Activated T-cell treated with anti-CD3 and anti-CD28 coated beads, Interleukin-2, amount 50 U/mL, for 4 hours (primary cell): ENCODE measurements at regions not wholly inside any gene's neighbourhood (a gene's known extent, or its start where the extent isn't known, plus 50 kb on each side); places are given as distances from the start of the nearest gene placed in this dataset.

Experiments
- ATAC-seq, 2 donors: fragments of 200-7000 bp; cut with Tn5 transposase; one replicate each; pipeline ENCODE4 v1.10.0; 2021
- DNase-seq: peaks from one replicate; pipeline ENCODE4 v3.0.0-alpha.2; 2020
- H3K27me3 Mint-ChIP-seq: one replicate; pipeline ENCODE4 v1.8.0; 2021; ENCODE audit warnings: low read depth, mixed read lengths
- H3K36me3 Mint-ChIP-seq: one replicate; pipeline ENCODE4 v1.8.0; 2022; ENCODE audit warnings: mixed read lengths; ENCODE audit not compliant: insufficient read depth
- H3K4me1 Mint-ChIP-seq: one replicate; pipeline ENCODE4 v1.8.0; 2021; ENCODE audit warnings: low read depth, mixed read lengths
- H3K4me3 Mint-ChIP-seq: one replicate; pipeline ENCODE4 v1.8.0; 2021; ENCODE audit warnings: mild to moderate bottlenecking, moderate library complexity, mixed read lengths
- H3K9me3 Mint-ChIP-seq: one replicate; pipeline ENCODE4 v1.8.0; 2021; ENCODE audit warnings: mixed read lengths

DNA sequence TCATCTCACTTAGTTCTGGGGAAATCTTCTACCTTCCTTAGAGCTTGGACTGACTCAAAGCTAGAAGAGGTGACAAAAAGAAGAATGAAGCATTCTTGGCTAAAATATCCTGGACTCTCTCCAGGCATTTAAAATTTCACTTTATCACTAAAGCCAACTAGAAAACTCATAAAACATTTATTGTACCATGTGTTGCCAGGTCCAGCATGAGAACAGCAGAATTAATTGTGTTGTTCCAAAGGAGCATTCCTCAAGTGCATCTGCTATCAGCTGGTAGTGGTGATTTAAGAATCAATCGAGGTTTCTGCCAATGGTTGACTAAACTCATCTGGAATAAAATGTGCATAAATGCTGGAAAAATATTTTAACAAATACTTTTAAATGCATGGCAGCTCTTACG is 147.3 kb upstream of the SSTR4 start:
- ATAC-seq (no peak), DNase-seq (no peak)
- H3K9me3 Mint-ChIP-seq: peaks cover 18% of the 10 kb centered on the region
- H3K27me3 Mint-ChIP-seq: no peaks in the 10 kb centered on the region
- H3K4me3 Mint-ChIP-seq: no peak overlapping the region
- H3K4me1 Mint-ChIP-seq: no peaks in the 10 kb centered on the region
- no peaks in the 10 kb centered on the region for H3K36me3 Mint-ChIP-seq

DNA sequence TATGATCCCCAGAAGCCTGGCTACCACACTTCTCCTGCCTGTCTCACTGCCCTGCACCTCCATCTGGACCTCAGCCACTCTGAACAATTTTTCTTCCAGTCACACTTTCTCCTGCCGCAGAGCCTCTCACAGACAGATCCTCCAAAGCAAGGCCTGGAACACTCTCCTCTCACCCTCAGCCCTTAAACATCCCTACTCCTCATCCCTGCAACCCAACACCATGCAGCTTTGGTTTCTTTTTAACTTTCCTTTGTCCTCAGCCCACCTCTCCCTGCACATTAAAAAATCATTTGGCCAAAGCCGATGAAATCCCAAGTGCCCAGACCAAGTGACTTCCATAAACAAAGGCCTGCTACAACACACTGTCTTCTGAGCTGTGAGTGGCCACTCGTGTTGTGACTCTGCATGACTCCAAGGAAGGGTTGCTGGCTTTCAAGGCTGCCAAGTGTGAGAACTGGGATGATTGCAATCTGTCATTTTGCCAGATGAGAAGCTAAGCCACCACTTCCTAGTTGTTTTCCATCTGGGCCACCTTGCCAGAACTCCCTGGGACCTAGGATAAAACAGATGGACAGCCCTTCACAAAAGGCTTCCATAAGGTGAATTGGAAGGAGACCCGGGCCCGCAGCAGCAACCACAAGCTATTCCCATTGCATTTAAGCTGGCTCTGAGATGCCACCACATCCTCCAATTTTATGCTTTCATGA is 144.4 kb upstream of the SSTR4 start:
- no peak for ATAC-seq

DNA sequence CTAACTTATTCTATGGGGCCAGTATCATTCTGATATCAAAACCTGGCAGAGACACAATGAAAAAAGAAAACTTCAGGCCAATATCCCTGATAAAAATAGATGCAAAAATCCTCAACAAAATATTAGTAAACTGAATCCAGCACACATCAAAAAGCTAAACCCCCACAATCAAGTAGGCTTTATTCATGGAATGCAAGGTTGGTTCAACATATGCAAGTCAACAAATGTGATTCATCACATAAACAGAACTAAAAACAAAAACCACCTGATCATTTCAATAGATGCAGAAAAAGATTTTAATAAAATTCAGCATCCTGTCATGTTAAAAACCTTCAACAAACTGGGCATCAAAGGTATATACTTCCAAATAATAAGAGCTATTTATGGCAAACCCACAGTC is 133.9 kb upstream of the SSTR4 start:
- no peaks in the 10 kb centered on the region for H3K4me1 Mint-ChIP-seq
- no peak for DNase-seq
- H3K9me3 Mint-ChIP-seq: peaks cover 34% of the 10 kb centered on the region
- H3K27me3 Mint-ChIP-seq: no peaks in the 10 kb centered on the region
- ATAC-seq: no peak
- no peaks in the 10 kb centered on the region for H3K36me3 Mint-ChIP-seq
- H3K4me3 Mint-ChIP-seq: no peak overlapping the region

More for the DNA sequence above, 144.4 kb upstream of the SSTR4 start:
- no peaks in the 10 kb centered on the region for H3K36me3 Mint-ChIP-seq
- H3K27me3 Mint-ChIP-seq: no peaks in the 10 kb centered on the region
- no peaks in the 10 kb centered on the region for H3K4me1 Mint-ChIP-seq
- H3K4me3 Mint-ChIP-seq: no peak overlapping the region
- peaks cover 13% of the 10 kb centered on the region for H3K9me3 Mint-ChIP-seq
- DNase-seq: no peak

DNA sequence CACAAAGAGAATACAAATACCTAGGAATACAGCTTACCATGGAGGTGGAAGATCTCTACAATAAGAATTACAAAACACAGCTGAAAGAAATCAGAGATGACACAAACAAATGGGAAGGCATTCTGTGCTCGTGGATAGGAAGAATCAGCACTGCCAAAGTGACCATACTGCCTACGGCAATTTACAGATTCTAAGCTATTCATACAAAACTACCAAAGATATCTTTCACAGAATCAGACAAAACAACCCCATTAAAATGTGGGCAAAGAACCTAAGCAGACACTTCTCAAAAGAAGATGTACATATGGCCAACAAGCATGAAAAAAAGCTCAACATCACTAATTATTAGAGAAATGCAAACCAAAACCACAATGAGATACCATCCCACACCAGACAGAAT is 133.2 kb upstream of the SSTR4 start:
- ATAC-seq (no peak), DNase-seq (no peak)
- Mint-ChIP-seq H3K4me3 (no peak overlapping the region), H3K9me3 (peaks cover 34% of the 10 kb centered on the region), H3K27me3 (no peaks in the 10 kb centered on the region), H3K4me1 (no peaks in the 10 kb centered on the region), H3K36me3 (no peaks in the 10 kb centered on the region)

DNA sequence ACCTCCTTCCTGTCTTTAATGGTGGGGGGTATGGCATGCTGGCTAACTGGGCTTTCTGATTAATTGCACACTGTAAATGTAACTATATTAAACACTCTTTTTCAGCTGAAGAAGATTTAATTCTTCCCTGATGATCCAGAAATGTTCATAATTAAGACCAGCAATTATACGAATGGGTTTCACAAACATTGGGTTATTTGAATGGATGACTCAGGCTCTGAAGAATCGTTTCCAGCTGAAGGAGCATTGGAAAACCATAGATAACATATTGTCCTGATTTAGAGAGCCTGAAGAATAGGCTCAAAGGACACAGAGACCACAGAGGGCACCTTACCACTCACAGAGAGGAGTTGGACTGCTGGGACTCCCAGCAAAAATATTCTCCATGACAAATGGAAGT is 130.7 kb upstream of the SSTR4 start:
- ATAC-seq: no peak
- no peaks in the 10 kb centered on the region for H3K36me3 Mint-ChIP-seq
- H3K27me3 Mint-ChIP-seq: no peaks in the 10 kb centered on the region

DNA sequence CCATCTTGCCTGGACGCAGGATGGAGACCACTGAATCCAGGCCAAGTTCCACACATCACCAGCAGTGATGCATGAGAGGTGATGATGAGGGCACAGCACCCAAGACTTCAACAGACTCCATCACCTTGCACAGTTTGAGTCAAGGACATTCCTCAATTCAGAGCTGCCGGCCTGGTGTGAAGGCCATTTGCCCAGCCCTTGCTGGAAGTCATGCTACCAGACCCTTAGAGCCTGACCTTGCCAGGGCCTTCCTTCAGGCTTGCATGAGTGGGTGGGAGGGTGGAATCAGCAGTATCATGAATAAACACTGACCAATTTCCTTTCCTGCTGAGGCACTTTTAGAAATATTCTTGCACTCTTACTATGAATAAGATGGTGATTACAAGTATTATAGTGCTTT is 130.2 kb upstream of the SSTR4 start:
- Mint-ChIP-seq H3K27me3 (no peaks in the 10 kb centered on the region), H3K9me3 (peaks cover 25% of the 10 kb centered on the region)
- ATAC-seq: no peak

More for the DNA sequence above, 130.7 kb upstream of the SSTR4 start:
- no peak for DNase-seq
- H3K4me3 Mint-ChIP-seq: no peak overlapping the region
- H3K9me3 Mint-ChIP-seq: peaks cover 29% of the 10 kb centered on the region
- H3K4me1 Mint-ChIP-seq: no peaks in the 10 kb centered on the region

DNA sequence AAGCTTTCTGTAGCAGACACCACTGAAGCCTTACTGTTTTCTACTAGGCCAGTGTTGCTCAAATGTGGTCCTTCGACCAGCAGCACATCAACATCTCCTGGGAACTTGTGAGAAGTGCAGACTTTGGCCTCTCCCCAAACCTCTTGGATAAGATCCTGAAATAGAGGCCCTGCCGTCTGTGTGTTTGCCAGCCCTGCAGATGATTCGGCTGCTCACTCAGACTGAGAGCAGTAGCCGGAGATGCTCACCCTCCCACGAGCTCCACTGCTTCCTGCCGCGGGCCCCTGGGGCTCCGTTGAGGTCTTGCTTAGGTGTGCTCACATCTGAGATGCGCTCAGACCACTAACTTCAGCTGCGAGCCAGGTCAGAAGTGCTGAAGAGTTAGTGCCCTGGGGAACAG is 129.5 kb upstream of the SSTR4 start:
- ATAC-seq (no peak), DNase-seq (no peak)
- H3K9me3 Mint-ChIP-seq: peaks cover 18% of the 10 kb centered on the region
- H3K4me1 Mint-ChIP-seq: no peaks in the 10 kb centered on the region
- H3K4me3 Mint-ChIP-seq: no peak overlapping the region
- H3K36me3 Mint-ChIP-seq: no peaks in the 10 kb centered on the region
- H3K27me3 Mint-ChIP-seq: no peaks in the 10 kb centered on the region

More for the DNA sequence above, 130.2 kb upstream of the SSTR4 start:
- no peak for DNase-seq
- no peaks in the 10 kb centered on the region for H3K4me1 Mint-ChIP-seq
- H3K4me3 Mint-ChIP-seq: no peak overlapping the region
- no peaks in the 10 kb centered on the region for H3K36me3 Mint-ChIP-seq

DNA sequence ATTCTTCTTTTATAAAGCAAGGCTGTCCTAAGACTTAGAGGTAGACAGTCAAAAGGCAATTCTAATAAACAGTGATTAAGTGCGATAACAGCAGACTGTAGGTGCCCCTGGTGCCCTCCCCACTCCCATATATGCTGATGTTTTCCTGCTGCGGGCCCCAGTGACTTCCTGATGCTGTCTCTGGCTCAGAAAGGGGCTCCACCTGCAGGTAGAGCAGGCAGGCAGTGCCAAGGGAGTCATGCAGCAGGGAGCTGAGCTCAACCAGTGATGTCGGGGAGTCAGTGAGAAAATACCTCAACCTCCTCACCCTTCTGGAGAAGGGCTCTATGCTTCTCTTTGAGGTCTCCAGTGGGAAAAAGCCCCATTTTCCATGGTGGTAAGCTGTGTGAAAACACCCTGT is 126.7 kb upstream of the SSTR4 start:
- Mint-ChIP-seq H3K9me3 (no peaks in the 10 kb centered on the region), H3K36me3 (no peaks in the 10 kb centered on the region), H3K4me3 (no peak overlapping the region), H3K27me3 (no peaks in the 10 kb centered on the region), H3K4me1 (no peaks in the 10 kb centered on the region)
- ATAC-seq (no peak), DNase-seq (no peak)

DNA sequence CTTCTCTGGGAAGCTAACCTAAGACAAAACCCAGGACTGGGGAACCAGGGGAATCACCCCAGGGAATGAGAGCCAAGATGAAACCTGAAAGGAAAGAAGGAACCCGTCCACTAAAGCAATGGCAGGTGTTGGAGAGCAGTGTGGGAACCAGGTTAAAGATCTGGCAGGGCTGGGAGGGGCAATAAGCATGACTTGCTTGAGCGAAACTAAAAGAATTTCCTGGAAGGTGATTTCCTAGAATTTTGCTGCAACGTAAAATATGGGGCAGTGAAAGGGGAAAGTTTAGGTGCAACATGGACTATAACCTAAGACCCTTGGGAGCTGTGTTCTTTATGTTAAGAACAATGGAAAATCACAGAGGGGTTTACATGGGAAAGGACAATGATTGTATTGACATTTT is 126.2 kb upstream of the SSTR4 start:
- no peaks in the 10 kb centered on the region for H3K36me3 Mint-ChIP-seq
- peaks cover 3% of the 10 kb centered on the region for H3K9me3 Mint-ChIP-seq
- H3K4me1 Mint-ChIP-seq: no peaks in the 10 kb centered on the region
- ATAC-seq (no peak), DNase-seq (no peak)
- no peak overlapping the region for H3K4me3 Mint-ChIP-seq
- no peaks in the 10 kb centered on the region for H3K27me3 Mint-ChIP-seq

DNA sequence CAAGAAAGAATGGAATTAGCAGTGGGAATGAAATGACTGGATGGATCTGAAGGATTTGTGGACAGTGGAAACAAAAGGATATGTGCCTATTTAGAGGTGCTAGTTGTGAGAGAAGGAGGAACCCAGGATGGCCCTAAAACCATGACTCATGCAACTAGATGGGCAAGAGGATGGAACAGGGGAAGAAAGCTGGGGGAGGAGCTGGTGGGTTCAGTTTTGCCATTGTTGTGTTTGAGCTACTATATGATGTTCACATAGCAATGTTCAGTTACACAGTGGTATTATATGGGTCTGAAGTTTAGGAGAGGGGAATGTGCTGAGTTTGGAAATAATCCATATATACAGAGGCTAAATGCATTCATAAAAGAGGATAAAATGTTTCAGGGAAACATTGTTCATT is 125.7 kb upstream of the SSTR4 start:
- peaks cover 8% of the 10 kb centered on the region for H3K9me3 Mint-ChIP-seq
- H3K27me3 Mint-ChIP-seq: no peaks in the 10 kb centered on the region

DNA sequence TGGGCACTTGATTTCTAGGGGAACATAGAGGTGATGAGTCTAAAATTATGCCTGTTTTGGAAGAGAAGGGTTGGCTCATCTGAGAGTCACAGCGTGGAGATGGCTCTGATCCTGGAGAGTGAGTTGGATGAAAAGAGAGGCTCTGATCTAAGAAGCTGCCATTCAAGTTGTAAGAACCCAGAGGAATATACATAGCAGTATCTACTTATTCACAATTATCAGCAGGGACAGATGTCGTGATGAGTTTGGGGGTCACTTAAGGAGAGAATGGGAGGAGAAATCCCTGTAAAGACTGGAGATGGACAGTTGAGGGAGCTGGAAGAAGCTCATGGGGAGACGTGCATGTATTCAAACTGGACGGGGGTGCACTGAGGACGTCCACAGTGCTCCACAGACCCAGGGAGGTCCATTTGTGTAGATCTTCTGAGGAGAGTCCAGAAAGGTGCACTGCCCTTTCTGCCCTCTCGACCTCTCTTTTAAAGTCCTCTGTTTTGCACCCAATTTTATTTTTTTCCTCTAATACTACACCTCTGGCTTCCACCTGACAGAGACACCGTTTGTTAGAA is 124.7 kb upstream of the SSTR4 start:
- Mint-ChIP-seq H3K4me3 (no peak overlapping the region), H3K4me1 (no peaks in the 10 kb centered on the region), H3K9me3 (peaks cover 10% of the 10 kb centered on the region), H3K36me3 (no peaks in the 10 kb centered on the region), H3K27me3 (no peaks in the 10 kb centered on the region)
- DNase-seq (no peak), ATAC-seq (no peak)

More for the DNA sequence above, 125.7 kb upstream of the SSTR4 start:
- no peak for DNase-seq
- Mint-ChIP-seq H3K4me1 (no peaks in the 10 kb centered on the region), H3K36me3 (no peaks in the 10 kb centered on the region), H3K4me3 (no peak overlapping the region)
- no peak for ATAC-seq

DNA sequence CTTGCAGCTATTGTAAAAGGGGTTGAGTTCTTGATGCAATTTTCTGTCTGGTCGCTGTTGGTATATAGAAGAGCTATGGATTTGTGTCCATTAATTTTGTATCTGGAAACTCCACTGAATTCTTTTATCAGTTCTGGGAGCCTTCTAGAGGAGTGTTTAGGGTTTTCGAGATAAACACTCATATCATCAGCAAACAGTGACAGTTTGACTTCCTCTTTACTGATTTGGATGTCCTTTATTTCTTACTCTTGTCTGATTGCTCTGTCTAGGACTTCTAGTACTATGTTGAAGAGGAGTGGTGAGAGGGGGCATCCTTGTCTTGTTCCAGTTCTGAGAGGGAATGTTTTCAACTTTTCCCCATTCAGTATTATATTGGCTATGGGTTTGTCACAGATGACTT is 120.8 kb upstream of the SSTR4 start:
- Mint-ChIP-seq H3K4me3 (no peak overlapping the region), H3K9me3 (peaks cover 14% of the 10 kb centered on the region), H3K36me3 (no peaks in the 10 kb centered on the region), H3K27me3 (peaks cover 2% of the 10 kb centered on the region), H3K4me1 (no peaks in the 10 kb centered on the region)
- no peak for DNase-seq
- no peak for ATAC-seq

DNA sequence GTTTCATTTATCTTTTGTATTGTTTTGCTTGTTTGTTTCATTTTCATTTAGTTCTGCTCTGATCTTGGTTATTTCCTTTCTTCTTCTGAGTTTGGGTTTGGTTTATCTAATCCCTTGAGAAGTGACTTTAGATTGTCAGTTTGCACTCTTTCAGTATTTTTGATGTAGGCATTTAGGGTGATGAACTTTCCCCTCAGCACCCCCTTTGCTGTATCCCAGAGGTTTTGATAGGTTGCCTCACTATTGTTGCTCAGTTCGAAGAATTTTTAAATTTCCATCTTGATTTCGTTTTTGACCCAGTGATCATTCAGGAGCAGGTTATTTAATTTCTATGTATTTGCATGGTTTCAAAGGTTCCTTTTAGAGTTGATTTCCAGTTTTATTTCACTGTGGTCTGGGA is 119.6 kb upstream of the SSTR4 start:
- DNase-seq (no peak), ATAC-seq (no peak)
- Mint-ChIP-seq H3K9me3 (peaks cover 14% of the 10 kb centered on the region), H3K4me1 (no peaks in the 10 kb centered on the region), H3K36me3 (no peaks in the 10 kb centered on the region), H3K27me3 (peaks cover 2% of the 10 kb centered on the region), H3K4me3 (no peak overlapping the region)

DNA sequence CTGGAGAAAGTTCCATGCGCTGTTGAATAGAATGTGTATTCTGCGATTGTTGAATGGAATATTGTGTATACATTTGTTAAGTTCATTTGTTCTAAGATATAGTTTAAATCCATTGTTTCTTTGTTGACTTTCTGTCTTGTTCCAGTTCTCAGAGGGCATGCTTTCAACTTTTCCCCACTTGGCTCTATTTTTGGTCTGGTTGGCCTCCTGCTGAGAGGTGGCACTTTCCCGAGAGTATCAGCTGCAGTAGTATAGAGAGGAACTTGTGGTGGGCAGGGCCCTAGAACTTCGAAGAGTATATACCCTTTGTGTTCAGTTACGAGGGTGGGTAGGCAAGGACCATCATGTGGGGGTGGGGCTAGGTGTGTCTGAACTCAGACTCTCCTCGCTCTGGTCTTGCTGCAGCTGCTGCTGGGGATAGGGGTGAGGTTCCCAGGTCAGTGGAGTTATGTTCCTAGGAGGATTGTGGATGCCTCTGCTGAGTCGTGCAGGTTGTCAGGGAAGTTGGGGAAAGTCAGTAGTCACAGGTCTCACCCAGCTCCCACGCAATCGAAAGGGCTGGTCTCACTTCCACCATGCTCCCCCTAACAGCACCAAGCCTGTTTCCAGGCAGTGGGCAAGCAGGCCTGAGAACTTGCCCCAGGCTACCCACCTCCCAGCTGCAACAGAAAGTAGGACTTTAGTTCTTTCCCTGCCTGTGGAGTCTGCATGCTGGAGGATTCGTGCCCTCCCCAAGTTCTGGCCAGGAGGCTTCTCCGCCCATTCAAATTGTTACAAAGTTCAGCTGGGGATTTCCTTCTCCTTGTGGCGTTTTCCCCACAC is 118.9 kb upstream of the SSTR4 start:
- peaks cover 2% of the 10 kb centered on the region for H3K27me3 Mint-ChIP-seq
- ATAC-seq: no peak
- no peak for DNase-seq
- H3K9me3 Mint-ChIP-seq: peaks cover 14% of the 10 kb centered on the region
- H3K4me1 Mint-ChIP-seq: no peaks in the 10 kb centered on the region
- H3K36me3 Mint-ChIP-seq: no peaks in the 10 kb centered on the region
- no peak overlapping the region for H3K4me3 Mint-ChIP-seq
